ENCODE measurements at regions not wholly inside any gene's neighbourhood (a gene's known extent, or its start where the extent isn't known, plus 50 kb on each side); places are given as distances from the start of the nearest gene placed in this dataset.
"Not testable (repeated sequence)": the region's sequence is repeated elsewhere in the genome, so short reads cannot be mapped to it uniquely, and the experiment has no call there.

DNA sequence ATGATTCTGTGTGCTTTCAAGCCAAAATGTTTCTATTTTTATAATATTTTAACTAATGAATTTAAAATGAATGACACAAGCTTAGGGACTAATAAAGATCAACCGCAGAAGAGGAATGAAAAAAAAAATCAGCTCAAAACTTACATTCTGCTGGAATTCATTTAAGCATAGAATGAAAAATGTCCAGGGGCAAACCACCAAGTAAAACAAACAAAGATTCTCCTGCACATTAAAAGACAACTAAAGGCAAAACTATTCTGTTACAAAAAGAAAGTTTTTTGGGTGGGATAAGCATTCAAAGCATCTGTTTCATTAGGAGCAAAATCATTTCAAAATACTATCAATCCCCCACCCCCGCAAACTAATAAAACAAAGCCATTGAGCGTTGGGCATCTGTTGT, 99.3 kb upstream of the SOX11 start:
- no peak for DNase-seq

DNA sequence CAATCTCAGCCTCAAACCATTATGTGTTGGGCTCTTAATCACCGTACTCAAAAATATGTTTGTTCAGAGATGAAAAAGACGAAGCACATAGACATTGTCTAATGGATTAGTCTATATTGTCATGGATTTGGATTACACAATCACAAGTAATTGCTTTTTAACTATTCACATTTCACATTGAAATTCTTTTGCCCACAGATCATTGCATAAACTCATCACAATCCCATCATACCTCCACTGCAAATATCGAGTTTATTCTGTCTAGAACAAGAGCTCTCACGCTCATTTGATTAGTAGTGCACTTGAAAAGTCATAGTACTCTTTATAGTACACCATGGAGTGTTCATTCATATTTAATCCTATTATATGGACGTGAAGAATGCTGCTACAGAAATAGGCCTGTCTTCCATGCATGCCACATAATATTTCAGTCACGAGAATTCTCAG, 97.9 kb upstream of the SOX11 start:
- no peak for DNase-seq

DNA sequence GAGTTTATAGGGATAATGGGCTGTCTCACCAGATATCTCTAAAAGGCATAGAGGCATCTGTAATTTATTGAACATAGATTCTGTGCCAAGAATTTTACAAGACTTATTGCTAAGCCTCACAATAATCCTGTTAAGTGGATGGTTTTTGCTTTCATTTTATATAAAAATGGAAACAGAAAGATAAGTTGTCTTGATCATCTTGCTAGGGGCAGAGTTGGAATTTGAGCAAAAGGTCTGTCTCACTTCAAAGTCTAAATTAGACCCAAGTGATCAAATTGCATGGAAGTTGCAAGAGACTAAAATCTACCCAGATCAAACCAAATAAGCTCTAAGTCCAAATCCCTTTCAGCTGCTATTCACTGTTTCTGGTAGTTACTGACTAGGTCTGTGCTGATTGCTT, 95.3 kb upstream of the SOX11 start:
- no peak for DNase-seq

DNA sequence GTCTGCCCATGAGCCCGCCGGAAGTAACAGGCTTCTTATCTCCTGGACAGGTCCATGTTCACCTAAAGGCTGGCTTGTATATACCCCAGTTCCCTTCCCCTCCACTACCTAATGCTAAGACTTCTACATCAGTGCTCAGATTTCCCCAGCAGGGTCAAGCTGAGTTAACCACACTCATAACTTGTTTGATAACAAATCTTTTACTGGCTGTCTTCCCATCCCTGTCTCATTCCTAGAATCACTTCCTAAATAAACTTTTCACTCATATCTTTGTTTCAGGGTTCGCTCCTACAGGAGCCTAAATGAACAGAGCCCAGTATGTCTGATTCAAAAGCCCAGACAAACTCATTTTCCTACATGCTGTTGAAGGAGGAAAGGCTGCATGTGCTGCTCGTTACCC, 94.0 kb upstream of the SOX11 start:
- no peak for DNase-seq

DNA sequence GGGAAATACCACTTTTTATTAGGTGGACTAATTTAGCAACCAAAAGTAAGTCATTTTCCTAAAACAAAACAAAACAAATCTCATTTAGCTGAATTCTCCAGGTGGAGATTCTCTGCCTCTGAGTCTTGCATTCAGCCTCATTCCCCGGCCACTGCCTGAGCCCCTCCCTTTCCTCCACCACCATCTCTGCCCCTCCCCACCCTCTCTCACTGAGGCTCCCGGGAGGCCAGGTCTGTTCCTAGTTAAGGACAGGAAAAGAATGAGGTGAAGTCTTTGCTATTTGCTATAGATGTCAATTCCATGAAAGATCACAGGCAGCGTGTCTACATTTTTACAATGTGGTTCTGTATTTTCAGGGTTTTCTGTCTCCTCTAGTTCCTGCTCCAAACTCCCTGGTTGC, 83.0 kb upstream of the SOX11 start:
- DNase-seq: no peak

DNA sequence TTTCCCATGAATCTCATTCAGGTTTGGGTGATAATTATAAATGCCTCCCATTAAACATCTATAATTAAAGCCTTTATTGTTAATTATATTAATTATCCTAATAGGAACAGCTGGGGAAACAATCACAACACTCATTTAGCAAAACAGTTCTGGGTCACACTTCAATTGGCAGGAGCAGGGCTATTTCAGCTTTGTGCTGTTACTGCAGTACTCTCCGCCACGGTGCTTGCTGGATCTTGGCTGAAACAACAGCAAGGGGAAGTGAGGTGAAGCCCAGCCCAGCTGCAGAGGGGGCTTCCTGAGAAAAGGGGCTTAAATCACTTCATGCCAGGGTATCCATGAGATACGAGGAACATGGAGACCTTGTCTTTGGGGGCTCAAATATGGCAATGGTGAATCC, 79.5 kb upstream of the SOX11 start:
- DNase-seq: no peak

DNA sequence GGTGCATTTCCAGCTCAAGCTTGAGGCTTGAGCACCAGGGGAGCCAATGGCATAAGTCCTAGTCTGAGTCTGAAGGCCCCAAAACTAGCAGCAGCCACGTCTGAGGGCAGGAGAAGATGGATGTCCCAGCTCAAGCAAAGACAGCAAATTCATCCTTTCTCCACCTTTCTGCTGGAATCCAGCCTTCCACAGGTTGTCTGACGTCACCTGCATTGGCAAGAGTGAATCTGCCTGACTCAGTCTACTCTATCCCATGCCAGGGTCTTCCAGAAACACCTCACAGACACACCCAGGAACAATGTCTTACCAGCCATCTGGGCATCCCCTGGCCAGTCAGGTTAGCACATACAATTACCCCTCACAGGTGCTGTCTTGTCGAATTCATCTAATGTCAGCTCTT, 76.2 kb upstream of the SOX11 start:
- no peak for DNase-seq

DNA sequence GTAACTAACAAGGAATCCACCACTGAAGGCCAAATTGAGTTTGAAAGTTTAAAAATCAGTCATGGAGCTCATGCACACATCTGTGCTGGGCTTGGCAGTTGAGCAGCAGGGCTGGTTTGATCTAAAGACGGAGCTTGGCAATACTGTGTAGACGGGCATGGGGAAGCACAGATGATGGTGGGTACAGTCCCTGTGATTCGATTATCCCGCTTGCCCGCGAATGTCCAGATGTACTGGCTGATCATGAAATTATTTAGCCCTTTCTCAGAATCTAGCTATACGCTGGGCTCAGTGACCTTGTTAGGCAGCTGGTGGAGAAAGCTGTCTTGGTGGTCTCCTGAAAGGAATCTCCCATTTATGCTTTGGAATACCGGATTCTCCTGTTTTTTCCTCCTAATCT, 74.8 kb upstream of the SOX11 start:
- DNase-seq: no peak

DNA sequence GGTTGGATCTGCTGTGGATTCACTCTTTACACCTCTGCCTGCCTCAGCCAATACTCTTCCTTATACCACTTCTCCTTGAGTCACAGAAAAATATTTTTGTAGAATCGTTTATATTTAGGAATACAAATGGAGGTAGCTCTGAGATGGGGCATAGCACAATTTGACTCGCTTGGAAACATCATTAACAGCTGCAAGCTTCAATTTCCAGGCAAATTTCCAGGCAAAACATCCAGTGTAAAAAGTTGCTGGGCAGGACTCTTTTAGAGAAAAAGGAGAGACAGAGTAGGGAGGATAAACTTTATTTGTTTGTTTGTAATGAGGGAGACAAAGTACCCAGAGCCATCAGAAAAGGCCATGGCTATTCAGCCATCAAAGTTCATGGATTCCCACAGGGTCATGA, 74.4 kb upstream of the SOX11 start:
- no peak for DNase-seq

DNA sequence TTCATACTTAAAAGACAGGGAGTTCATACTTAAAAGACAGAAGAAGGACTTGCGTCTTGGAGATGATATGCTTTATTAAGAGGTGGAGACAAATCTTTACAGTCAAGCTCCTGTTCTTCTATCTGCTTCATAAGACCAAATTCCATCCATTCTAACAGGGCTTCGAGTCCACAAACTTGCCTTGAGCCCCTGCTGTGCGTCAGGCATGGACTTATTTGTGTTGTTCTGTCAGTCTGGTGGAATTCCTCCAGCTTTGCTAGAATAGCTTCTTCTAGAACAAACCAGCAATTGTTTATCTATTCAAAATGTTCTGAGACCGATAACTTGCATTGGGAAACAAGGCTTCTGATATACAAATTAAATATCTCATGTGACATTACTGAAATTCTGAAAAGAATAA, 73.9 kb upstream of the SOX11 start:
- DNase-seq: no peak

DNA sequence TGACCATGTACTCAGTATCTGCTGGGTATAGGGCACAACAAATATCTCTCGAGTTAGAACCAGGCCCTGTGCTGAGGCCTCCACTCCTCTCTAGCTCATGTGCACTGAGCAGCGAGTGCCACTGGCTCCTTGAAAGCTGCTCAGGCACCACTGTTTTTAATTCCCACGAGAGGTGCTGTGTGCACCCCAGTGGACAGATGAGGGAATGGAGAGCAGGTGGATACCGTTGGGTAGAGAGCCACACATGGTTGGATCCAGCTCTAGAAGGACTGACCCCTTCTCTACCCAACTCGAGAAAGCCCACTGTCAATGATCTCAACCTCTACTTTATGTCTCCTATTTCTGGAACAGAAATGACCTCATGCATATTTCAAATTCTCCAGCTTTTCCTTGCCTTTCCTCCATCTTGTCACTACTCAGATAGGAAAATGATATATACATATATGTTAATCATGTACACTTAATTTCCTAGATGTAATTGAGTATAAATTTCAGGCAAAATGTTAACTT, 66.6 kb upstream of the SOX11 start:
- not testable (repeated sequence) for DNase-seq

DNA sequence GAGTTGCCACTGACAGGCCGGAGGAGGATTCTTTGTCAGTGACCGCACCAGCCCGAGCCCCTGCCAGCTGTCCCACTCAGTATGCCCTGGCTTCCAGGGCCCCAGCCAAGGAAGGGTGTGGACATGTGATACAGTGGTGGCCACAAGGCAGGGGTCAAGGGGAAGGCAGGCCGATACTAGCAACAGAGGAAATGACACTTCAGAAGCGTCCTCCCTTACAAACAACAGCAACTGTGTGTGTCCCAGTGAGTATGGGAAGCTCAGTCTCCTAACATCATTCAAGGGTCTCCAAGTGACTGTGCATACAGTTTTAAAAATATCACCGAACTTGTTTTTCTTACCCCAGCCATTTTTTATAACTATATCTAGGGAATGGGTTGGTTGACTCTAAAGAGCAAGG, 63.7 kb upstream of the SOX11 start:
- not testable (repeated sequence) for DNase-seq

DNA sequence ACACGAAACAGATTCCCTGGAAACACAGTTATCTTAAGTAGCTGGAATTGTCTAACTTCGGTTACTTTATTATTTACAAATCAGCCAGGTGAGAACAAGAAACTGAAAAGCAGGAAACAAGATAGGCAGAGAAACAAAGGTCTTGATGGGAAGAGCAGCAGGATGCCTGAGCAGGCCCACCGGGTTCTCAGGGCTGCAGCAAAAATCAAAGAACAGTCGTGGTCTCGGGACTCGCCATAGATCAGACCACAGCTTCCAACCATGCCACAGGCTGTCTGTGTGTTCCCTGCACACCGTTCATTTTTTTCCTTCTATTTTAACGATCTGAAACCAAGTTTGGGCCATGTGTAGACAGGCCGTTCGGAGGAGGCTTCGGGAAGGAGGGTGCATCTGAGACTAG, 62.7 kb upstream of the SOX11 start:
- DNase-seq: not testable (repeated sequence)

DNA sequence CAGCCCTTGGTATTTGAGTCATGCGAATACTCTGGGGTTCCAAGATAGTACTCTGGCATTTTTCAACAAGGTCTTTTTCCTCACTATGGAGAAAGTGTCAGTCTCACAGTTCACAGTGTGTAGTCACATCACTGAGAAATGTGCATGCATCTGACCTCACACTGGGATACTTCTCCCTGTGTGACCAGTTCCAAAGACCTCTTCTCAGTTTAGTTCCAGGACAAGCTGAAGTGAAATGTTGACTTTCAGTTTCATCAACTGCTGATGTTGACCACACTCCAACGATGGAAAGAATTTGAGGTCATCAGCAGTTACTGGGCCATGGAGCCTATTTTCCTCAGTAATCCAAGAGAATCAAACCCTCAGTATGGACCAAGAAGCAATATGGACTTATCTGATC, 55.1 kb upstream of the SOX11 start:
- not testable (repeated sequence) for DNase-seq
